Frontal cortex (tissue), 3 donors: ENCODE measurements at regions not wholly inside any gene's neighbourhood (a gene's known extent, or its start where the extent isn't known, plus 50 kb on each side); places are given as distances from the start of the nearest gene placed in this dataset.

Experiments used
- DNase-seq, 2 donors: peaks; one replicate each; pipeline ENCODE4 v3.0.0; 2012; ENCODE audit warnings: low spot score in 2 of 2
- FAIRE-seq: peaks from 2 replicates; lab custom pipeline; 2012; peaks lifted over from hg19 to GRCh38; lab: Jason Lieb, UNC
- donor health status: control.
- donor health status: control.
- donor health status: control.

DNA sequence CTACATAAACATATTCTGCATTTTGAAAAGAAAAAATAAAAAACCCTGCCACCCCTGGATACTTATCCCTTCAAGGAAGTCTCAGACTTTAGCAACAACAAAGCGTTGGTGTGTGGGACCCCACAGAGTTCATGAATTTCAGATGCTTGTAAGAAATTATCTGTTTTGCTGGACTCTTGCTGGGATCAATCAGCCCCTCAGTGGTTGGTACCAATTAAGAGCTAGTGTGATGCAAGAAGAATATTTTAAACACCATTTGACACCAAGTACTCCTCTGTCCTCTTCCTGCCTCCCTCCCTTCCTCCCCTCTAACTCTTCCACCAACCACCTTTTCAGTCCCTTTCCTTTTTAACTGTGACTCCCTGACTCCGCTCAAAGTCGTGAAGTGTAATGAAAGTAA is 51.5 kb downstream of the SST start:
- FAIRE-seq: no peak
- DNase-seq: no peak

- FAIRE-seq: no peak
Measured at GRCh38 chr3:187617213-187617612, 53.0 kb downstream of the SST start.

GRCh38 chr3:187616307-187616972 is 53.8 kb downstream of the SST start:
- DNase-seq (peak in 1 of 2 donors; percentile 8), FAIRE-seq (no peak)

More at GRCh38 chr3:187617213-187617612, 53.0 kb downstream of the SST start:
- DNase-seq: no peak

- FAIRE-seq (no peak), DNase-seq (no peak)
Measured at GRCh38 chr3:187615630-187616029, 54.6 kb downstream of the SST start.

DNA sequence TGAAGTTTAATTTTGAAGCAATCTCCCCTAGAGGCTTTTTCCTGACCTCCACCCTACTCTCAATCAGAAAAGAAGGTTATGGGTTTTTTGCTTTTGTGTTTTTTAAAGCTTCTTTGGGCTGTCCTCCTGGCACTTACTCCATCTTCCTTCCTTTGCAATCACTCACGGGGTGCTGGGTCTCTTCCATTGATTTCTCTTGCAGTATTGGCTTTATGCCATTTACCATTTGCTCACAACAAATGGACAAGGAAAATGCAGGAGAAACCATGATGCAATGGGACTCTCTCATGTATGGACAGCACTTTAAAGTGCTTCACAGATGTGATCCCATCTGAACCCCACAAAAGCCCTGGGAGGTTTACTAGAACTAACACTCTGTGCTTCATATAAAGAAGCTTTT is 57.5 kb downstream of the SST start:
- FAIRE-seq (no peak), DNase-seq (no peak)

DNA sequence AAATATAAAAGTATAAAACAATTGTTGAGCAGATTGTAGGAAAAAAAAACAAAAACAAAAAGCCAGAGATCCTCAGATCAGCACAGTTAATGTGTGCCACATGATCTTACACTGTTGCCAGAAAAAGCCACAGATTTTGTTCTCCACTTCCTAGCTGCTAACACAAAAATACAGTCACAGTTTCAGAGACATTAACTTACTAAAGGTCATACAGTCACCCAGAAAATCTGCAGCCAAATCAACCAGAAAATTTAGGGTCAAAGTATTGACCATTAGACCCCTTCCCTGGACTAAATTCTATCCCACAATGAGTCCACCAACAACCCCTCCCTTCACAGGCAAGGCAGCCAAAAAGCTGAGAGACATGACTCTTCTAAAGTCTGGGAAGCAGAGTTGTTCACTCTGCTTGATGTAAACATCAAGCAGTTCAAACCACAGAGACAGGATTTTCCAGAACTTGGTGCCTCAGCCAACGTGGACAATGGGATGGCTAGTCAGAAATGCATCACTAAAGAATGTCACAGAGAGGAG is 59.1 kb downstream of the SST start:
- FAIRE-seq (no peak), DNase-seq (no peak)

GRCh38 chr3:187594272-187594671 is 75.9 kb downstream of the SST start:
- DNase-seq (no peak), FAIRE-seq (no peak)

DNA sequence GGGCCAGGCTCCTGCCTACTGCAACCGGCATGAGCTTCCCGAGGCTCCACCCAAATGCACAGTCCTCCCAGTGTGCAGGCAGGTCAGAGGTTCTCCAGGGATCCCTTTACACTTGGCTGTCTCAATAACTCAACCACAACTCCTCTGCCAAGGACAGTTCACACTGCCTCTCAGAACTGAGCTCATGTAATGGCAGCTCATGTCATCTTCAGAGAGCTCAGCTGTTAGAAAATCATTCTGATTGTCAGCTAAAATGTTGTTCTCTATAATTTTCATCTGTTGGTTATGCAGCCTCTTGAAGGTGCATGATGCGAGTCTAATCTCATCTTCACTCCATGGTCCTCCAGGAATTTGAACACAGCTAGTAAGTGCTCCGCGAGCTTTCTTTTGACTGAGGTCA is 76.7 kb downstream of the SST start:
- DNase-seq: no peak
- FAIRE-seq: no peak

DNA sequence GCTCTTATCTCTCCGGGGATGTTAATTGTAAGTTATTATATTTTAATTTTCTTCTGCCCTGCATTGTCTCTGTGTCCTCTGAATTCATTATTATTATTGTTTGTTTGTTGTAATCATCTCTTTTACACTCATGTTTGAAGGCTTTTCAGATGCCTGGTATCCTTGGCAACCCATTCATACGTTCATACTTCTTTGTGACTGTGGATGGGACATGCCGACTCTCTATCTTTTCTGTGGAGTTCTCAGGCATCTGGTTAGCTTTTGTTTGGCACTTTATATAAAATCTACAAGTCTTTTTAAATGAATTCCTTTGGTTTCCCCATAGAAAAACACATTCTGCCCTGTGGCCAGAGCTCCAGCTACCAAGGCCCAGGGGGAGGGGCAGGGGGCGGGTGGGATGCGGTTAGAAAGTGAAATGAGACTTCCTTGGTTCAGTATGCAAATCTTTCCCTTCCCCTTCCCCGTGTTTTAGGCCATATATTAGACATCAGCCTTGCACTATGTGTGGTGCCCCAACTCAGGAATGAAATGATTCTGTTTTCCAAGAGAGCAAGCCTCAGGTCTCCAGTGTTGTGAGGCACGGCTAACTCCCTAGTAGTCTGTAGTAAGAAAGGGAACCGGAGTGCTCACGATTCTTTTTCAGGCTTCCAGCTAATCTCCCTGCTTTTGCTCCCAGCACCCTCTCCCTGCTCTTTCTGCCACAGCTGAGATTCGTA is 79.2 kb downstream of the SST start:
- DNase-seq: no peak
- no peak for FAIRE-seq

DNA sequence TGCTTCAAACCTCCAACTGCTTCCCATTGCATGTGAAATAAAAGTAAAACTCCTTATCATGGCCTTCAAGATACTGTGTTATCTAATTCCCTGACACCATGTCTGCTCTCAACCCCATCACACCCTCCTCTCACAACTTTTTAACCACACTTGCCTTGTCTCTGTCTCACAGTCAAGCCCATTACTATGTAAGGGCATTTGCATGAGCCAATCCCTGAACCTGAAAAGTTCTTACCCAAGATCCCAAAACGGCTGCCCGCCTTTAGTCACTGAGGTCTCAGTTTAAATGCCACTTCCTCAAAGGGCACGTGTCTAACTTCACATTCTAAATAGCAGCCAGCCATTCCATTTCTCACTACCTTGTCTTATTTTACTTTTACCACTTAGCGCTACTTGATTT is 83.1 kb downstream of the SST start:
- no peak for DNase-seq
- no peak for FAIRE-seq

DNA sequence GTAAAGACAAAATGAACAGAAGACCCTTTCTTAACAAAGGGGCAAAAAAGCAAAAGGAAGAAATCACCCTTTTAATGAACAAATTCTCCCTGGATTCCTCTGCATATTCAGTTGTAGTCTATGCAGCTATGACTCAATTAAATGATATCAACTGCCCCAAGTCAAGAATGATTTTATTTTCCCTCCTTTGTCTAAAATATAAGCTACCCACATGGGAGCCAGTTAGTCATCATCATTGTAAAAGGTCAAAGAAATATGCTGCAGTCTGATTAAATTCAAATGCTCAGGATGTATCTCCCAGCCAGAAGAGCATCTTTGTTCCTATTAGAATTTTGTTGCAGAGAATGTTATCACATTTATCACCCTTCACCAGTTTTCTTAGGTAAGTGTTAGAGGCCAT is 84.0 kb downstream of the SST start:
- DNase-seq (no peak), FAIRE-seq (no peak)

DNA sequence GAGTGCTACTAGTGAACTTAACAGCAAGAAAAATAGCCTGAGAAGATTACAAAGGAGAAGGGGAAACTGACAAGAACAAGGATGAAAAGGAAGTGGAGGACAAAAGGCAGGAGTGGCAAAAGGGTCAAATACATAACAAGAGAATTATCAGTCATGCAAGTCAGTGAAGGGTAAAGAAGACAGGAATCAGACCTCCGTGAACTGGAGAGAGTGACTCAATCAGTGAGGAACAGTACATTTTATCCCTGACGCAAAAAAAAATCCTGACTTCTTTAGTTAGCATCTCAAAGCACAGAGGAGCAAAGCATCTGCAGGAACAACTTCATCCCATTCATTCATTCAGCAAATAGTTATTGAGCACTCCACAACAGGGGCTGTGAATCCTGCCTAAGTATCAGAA is 97.8 kb downstream of the SST start:
- DNase-seq: no peak
- FAIRE-seq: no peak

DNA sequence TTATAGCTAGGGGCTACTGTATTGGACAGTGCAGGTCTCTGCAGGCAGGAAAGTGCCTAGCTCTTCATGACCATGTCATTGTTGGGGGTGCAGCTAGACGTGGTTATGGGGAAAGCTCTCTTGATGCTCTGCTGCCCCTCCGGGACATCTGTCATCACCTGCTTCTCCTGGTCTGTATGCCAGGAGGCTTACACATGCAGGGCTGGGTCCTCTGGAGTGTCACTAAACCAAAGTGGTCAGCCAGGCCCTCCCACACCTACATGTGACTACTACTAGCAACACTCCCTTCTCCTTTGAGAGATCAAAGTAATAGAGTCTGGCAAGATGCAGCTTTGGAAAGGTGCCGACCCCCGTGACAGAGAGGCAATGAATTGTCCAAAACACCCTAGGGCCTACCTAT is 98.5 kb downstream of the SST start:
- FAIRE-seq: no peak
- no peak for DNase-seq

- DNase-seq (no peak), FAIRE-seq (no peak)
Measured at GRCh38 chr3:187570776-187571175, 99.4 kb downstream of the SST start.

- DNase-seq (no peak), FAIRE-seq (no peak)
Measured at GRCh38 chr3:187568171-187568570, 102.0 kb downstream of the SST start.

DNA sequence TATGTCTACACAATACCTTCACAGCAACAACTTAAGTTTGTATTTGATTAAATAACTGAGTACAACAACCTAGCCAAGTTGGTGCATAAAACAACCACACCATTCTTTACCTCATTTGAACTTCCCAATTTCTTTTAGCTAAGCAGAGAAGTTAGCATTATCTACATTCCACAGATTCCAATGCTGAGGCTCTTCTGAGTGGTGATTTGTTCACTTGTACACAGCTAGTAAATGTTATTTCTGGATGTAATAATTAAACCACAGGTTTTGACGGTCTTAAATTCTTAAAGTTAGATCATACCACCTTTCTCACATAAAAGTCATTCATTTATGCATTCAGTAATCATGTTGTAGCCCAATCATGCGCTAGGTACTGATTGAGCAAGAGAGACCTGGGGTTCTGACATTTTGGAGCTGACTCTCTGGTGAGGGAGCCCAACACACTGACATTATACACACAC is 102.5 kb downstream of the SST start:
- DNase-seq (no peak), FAIRE-seq (no peak)

- DNase-seq (no peak), FAIRE-seq (no peak)
Measured at GRCh38 chr3:187567021-187567420, 103.2 kb downstream of the SST start.

DNA sequence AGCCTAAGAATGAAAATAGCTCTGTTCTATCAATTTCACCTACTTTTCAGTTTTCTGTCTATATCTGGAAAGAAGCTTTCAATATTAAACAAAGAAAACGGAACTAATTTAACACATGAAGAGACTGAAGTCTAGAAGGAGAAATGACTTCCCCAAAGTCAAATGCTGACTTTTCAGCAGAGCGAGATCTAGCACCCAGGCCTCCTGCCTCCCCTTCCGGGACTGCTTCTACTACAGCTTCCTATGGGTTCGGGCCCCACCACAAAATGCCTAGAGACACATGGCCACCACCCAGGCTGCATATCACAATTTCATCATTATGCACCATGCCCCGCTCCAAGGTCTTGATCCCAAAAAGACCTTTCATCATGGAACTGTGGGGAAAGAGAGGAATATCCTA is 104.5 kb downstream of the SST start:
- DNase-seq (no peak), FAIRE-seq (no peak)

DNA sequence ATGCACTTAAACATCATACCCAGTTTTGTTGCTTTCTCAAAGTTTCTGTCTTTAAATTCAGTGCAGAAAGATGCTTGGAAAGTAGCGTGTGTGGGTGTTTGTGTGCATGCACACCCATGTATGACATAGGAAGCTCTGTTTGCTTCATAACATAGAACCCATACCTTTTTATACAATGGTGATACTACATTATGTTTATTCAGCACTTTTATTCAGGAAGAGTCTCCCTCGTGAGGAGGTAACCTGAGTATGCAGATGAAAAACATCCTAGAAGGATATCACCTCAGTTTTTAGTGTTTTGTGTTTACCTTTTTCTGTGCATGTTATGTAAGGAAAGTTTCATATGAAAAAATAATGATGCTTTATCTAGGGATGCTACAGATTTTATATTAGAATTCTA is 111.2 kb downstream of the SST start:
- DNase-seq (no peak), FAIRE-seq (no peak)

DNA sequence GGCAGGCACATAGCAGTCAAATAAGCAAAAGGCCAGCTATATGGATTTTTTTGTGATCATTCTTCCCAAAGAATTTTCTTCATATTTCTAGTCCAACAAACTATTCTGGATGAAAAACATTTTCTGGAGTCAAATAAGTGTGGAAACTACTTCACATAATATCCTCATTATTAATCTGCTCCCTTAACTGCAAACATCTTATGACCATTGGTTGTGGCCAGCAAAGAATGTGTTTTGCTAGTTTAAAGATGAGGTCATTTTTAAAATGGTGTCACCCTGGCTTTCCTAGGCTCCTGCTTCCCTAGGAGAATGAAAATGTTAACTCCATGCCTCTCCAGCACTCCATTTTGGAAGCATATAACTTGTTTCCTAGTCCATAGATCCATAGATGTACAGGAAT is 118.8 kb downstream of the SST start:
- no peak for DNase-seq

DNA sequence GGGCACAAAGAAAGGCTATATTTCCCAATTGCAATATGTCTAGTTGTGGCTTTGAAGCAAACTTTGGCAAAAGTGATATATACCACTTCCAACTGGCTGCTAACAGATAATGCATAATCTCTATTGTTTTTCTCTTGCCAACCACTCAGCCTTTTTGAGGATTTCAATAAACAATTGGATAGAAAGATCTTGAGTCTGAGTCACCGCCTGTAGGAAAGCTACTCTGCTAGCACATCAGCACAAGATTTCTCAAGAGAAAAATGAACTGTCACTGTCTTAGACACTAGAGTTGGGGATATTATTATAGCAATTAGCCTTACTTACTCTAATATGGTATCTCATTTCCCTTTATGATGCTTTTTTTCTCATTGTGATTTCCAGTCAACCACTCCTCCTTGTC is 119.7 kb downstream of the SST start:
- DNase-seq (no peak), FAIRE-seq (no peak)

More for the DNA sequence above, 118.8 kb downstream of the SST start:
- no peak for FAIRE-seq

- FAIRE-seq (no peak), DNase-seq (no peak)
Measured at GRCh38 chr3:187545366-187545765, 124.8 kb downstream of the SST start.
